ENCODE measurements at regions not wholly inside any gene's neighbourhood (a gene's known extent, or its start where the extent isn't known, plus 50 kb on each side); places are given as distances from the start of the nearest gene placed in this dataset.
"Not testable (repeated sequence)": the region's sequence is repeated elsewhere in the genome, so short reads cannot be mapped to it uniquely, and the experiment has no call there.

DNA sequence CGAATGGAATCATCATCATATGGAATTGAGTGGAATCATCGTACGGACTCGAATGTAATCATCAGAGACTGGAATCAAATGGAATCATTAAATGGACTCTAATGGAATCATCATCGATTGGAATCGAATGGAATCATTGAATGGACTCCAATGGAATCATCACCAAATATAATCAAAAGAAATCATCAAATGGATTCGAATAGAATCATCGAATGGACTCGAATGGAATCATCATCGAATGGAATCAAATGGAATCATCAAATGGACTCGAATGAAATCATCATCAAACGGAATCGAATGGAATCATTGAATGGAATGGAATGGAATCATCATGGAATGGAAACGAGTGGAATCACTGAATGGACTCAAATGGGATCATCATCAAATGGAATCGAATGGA, 233.5 kb downstream of the SHCBP1 start:
- H3K27ac Mint-ChIP-seq (ENCODE audit: low read depth, unreplicated experiment); H3K9me3 Mint-ChIP-seq (ENCODE audit: unreplicated experiment); H3K36me3 Mint-ChIP-seq (ENCODE audit: insufficient read depth, unreplicated experiment); intact Hi-C loops (cut with micrococcal nuclease); H3K4me1 Mint-ChIP-seq (ENCODE audit: insufficient read depth, unreplicated experiment); CTCF ChIA-PET; DNase-seq (ENCODE audit: unreplicated experiment); H3K27me3 Mint-ChIP-seq (ENCODE audit: insufficient read depth, unreplicated experiment); POLR2A ChIA-PET; BruUV-seq (replicated peaks); H3K4me3 Mint-ChIP-seq (ENCODE audit: unreplicated experiment): not testable (repeated sequence)

DNA sequence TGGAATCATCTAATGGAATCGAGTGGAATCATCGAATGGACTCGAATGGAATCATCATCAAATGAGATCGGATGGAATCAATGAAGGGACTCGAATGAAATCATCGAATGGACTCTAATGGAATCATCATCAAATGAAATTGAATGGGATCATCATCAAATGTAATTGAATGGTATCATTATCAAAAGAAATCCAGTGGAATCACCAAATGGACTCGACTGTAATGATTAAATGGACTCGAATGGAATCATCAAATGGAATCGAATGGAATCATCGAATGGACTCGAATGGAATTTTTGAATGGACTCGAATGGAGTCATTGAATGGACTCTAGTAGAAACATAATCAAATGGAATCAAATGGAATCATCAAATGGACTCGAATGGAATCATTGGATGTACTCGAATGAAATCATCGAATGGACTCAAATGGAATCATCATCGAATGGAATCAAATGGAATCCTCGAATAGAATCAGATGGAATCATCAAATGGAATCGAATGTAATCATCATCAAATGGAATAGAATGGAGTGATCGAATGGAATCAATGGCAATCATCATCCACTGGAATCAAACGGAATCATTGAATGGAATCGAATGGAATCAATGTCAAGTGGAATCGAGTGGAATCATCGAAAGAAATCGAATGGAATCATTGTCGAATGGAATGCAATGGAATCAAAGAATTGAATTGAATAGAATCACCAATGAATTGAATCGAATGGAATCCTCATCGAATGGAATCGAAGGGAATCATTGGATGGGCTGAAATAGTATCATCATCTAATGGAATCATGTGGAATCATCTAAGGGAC, 234.2 kb downstream of the SHCBP1 start:
- intact Hi-C loops (cut with micrococcal nuclease); H3K27ac Mint-ChIP-seq (ENCODE audit: low read depth, unreplicated experiment); BruUV-seq (replicated peaks); POLR2A ChIA-PET; H3K36me3 Mint-ChIP-seq (ENCODE audit: insufficient read depth, unreplicated experiment); H3K4me3 Mint-ChIP-seq (ENCODE audit: unreplicated experiment); H3K9me3 Mint-ChIP-seq (ENCODE audit: unreplicated experiment); DNase-seq (ENCODE audit: unreplicated experiment); H3K4me1 Mint-ChIP-seq (ENCODE audit: insufficient read depth, unreplicated experiment); CTCF ChIA-PET; H3K27me3 Mint-ChIP-seq (ENCODE audit: insufficient read depth, unreplicated experiment): not testable (repeated sequence)

DNA sequence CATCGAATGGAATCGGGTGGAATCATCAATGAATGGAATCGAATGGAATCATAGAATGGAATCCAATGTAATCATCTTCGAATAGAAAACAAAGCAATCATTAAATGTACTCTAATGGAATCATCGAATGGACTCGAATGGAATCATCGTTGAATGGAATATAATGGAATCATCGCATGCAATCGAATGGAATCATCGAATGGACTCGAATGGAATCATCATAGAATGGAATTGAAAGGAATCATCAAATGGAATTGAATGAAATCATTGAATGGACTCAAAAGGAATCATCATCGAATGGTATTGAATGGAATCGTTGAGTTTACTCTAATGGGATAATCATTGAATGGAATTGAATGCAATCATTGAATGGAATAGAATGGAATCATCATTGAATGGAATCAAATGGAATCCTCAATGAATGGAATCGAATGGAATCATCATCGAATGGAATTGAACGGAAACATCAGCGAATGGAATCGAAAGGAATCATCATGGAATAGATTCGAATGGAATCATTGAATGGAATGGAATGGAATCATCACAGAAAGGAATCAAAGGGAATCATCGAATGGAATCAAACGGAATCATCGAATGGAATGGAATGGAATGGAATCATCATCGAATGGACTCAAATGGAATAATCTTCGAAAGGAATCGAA, 234.9 kb downstream of the SHCBP1 start:
- H3K27me3 Mint-ChIP-seq (ENCODE audit: insufficient read depth, unreplicated experiment); H3K27ac Mint-ChIP-seq (ENCODE audit: low read depth, unreplicated experiment); H3K4me3 Mint-ChIP-seq (ENCODE audit: unreplicated experiment); BruUV-seq (replicated peaks); H3K4me1 Mint-ChIP-seq (ENCODE audit: insufficient read depth, unreplicated experiment); H3K9me3 Mint-ChIP-seq (ENCODE audit: unreplicated experiment); CTCF ChIA-PET; H3K36me3 Mint-ChIP-seq (ENCODE audit: insufficient read depth, unreplicated experiment); intact Hi-C loops (cut with micrococcal nuclease); POLR2A ChIA-PET: not testable (repeated sequence)
- DNase-seq (ENCODE audit: unreplicated experiment), result peak; percentile 41

DNA sequence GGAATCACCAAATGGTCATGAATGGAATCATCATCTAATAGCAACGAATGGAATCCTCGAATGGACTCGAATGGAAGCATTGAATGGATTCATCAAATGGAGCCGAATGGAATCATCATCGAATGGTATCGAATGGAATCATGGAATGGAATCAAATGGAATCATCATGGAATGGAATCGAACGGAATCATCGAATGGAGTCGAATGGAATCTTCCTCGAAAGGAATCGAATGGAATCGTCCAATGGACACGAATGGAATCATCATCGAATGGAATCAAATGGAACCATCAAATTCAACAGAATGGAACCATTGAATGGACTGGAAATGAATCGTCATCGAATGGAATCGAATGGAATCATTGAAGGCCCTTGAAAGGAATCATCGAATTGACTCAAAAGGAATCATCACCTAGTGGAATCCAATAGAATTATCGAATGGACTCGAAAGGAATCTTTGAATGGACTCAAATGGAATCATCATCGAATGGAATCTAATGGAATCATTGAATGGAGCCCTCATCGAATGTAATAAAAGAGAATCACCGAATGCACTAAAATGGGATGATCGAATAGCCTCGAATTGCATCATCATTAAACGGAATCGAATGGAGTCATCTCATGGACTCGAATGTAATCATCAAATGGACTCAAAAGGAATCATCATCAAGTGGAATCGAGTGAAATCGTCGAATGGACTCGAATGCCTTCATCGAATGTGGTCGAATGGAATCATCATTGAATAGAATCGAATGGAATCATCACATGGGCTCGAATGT, 236.7 kb downstream of the SHCBP1 start:
- H3K27ac Mint-ChIP-seq (ENCODE audit: low read depth, unreplicated experiment); H3K36me3 Mint-ChIP-seq (ENCODE audit: insufficient read depth, unreplicated experiment); H3K4me1 Mint-ChIP-seq (ENCODE audit: insufficient read depth, unreplicated experiment); BruUV-seq (replicated peaks); CTCF ChIA-PET; H3K9me3 Mint-ChIP-seq (ENCODE audit: unreplicated experiment); intact Hi-C loops (cut with micrococcal nuclease); H3K4me3 Mint-ChIP-seq (ENCODE audit: unreplicated experiment); POLR2A ChIA-PET; H3K27me3 Mint-ChIP-seq (ENCODE audit: insufficient read depth, unreplicated experiment): not testable (repeated sequence)
- DNase-seq (ENCODE audit: unreplicated experiment), result peak; percentile 20

DNA sequence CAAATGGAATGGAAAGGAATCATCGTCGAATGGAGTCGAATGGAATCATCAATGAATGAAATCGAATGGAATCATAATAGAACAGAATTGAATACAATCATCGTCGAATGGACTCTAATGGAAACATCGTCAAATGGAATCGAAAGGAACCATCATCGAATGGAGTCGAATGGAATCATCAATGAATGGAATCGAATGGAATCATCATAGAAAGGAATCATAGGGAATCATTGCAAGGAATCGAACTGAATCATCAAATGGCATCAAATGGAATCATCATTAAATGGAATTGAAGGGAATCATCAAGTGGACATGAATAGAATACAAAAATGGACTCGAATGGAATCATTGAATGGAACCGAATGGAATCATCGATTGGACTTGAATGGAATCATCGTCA, 237.6 kb downstream of the SHCBP1 start:
- H3K27ac Mint-ChIP-seq (ENCODE audit: low read depth, unreplicated experiment); intact Hi-C loops (cut with micrococcal nuclease); CTCF ChIA-PET; H3K36me3 Mint-ChIP-seq (ENCODE audit: insufficient read depth, unreplicated experiment); POLR2A ChIA-PET; H3K27me3 Mint-ChIP-seq (ENCODE audit: insufficient read depth, unreplicated experiment); BruUV-seq (replicated peaks); DNase-seq (ENCODE audit: unreplicated experiment); H3K4me1 Mint-ChIP-seq (ENCODE audit: insufficient read depth, unreplicated experiment); H3K4me3 Mint-ChIP-seq (ENCODE audit: unreplicated experiment); H3K9me3 Mint-ChIP-seq (ENCODE audit: unreplicated experiment): not testable (repeated sequence)

DNA sequence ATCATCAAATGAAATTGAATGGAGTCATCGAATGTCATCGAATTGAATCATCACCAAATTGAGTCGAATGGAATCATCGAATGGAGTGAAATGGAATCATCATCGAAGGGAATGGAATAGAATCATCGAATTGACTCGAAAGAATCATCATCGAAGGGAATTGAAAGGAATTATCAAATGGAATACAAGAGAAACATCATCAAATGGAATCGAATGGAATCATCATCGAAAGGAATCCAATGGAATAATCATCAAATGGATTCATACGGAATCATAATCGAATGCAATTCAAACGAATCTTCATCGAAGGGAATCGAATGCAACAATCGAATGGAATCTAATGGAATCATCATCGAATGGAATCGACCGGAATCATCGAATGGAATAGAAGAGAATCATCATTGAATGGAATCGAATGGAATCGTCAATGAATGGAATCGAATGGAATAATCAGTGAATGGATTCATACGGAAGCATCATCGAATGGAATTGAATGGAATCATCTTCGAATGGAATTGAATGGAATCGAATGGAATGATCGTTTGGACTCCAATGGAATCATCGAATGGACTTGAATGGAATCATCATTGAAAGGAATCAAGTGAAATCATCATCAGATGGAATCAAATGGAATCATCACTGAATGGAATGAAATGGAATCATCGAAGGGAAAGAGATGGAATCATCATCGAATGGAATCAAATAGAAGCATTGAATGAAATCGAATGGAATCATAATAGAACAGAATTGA, 238.2 kb downstream of the SHCBP1 start:
- intact Hi-C loops (cut with micrococcal nuclease); H3K27me3 Mint-ChIP-seq (ENCODE audit: insufficient read depth, unreplicated experiment); DNase-seq (ENCODE audit: unreplicated experiment); H3K4me1 Mint-ChIP-seq (ENCODE audit: insufficient read depth, unreplicated experiment); POLR2A ChIA-PET; H3K9me3 Mint-ChIP-seq (ENCODE audit: unreplicated experiment); H3K4me3 Mint-ChIP-seq (ENCODE audit: unreplicated experiment); BruUV-seq (replicated peaks); H3K27ac Mint-ChIP-seq (ENCODE audit: low read depth, unreplicated experiment); CTCF ChIA-PET; H3K36me3 Mint-ChIP-seq (ENCODE audit: insufficient read depth, unreplicated experiment): not testable (repeated sequence)

DNA sequence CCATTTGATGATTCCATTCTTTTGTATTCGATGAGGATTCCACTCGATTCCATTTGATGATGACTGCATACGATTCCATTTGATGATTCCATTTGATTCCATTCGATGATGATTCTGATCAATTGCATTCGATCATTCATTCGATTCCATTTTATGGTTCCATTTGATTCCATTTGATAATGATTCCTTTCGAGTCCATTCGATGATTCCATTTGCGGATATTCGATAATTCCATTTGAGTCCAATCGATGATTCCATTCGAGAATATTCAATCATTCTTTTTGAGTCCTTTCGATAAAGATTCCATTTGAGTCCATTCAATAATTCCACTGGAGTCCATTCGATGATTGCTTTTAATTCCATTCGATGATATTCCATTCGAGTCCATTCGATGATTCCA, 239.1 kb downstream of the SHCBP1 start:
- BruUV-seq (replicated peaks); intact Hi-C loops (cut with micrococcal nuclease); DNase-seq (ENCODE audit: unreplicated experiment); H3K9me3 Mint-ChIP-seq (ENCODE audit: unreplicated experiment); H3K27ac Mint-ChIP-seq (ENCODE audit: low read depth, unreplicated experiment); H3K4me3 Mint-ChIP-seq (ENCODE audit: unreplicated experiment); POLR2A ChIA-PET; H3K36me3 Mint-ChIP-seq (ENCODE audit: insufficient read depth, unreplicated experiment); H3K4me1 Mint-ChIP-seq (ENCODE audit: insufficient read depth, unreplicated experiment); CTCF ChIA-PET; H3K27me3 Mint-ChIP-seq (ENCODE audit: insufficient read depth, unreplicated experiment): not testable (repeated sequence)

DNA sequence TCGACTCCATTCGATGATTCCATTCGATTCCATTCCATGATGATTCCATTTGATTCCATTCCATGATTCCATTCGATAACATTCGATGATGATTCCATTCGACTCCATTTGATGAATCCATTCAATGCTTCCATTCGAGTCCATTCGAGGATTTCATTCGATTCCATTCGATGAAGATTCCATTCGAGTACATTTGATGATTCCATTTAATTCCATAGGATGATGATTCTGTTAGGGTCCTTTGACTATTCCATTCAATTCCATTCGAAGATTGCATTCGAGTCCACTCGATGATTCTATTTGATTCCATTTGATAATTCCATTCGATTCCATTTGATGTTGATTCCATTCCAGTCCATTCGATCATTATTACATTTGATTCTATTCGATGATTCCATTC, 239.8 kb downstream of the SHCBP1 start:
- CTCF ChIA-PET; BruUV-seq (replicated peaks); POLR2A ChIA-PET; H3K27me3 Mint-ChIP-seq (ENCODE audit: insufficient read depth, unreplicated experiment); H3K9me3 Mint-ChIP-seq (ENCODE audit: unreplicated experiment); H3K27ac Mint-ChIP-seq (ENCODE audit: low read depth, unreplicated experiment); H3K36me3 Mint-ChIP-seq (ENCODE audit: insufficient read depth, unreplicated experiment); DNase-seq (ENCODE audit: unreplicated experiment); H3K4me1 Mint-ChIP-seq (ENCODE audit: insufficient read depth, unreplicated experiment); H3K4me3 Mint-ChIP-seq (ENCODE audit: unreplicated experiment); intact Hi-C loops (cut with micrococcal nuclease): not testable (repeated sequence)

Data from MCF 10A (cell line).